ENCODE measurements at regions not wholly inside any gene's neighbourhood (a gene's known extent, or its start where the extent isn't known, plus 50 kb on each side); places are given as distances from the start of the nearest gene placed in this dataset.

DNA sequence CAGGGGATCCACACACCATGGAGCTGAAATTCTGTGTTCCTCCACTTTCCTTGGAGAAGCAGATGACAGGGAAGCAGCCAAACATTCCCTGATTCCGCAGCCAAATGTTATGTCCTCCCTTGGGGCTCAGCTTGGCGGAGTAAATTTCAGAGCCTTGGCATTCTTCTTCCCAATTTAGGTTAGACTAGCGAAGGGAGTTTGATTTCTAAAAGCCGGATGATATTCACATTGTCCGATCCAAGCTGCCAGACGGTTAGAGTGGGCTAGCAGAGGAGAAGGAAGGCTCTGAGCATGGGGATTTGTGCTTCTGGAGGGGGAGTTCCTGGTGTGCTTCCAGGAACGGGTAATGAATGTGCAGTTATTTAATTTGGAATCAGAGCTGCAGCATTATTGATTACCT lies 380.4 kb upstream of the EEF2KMT start:
- TF ChIP-seq, protein P1, sequence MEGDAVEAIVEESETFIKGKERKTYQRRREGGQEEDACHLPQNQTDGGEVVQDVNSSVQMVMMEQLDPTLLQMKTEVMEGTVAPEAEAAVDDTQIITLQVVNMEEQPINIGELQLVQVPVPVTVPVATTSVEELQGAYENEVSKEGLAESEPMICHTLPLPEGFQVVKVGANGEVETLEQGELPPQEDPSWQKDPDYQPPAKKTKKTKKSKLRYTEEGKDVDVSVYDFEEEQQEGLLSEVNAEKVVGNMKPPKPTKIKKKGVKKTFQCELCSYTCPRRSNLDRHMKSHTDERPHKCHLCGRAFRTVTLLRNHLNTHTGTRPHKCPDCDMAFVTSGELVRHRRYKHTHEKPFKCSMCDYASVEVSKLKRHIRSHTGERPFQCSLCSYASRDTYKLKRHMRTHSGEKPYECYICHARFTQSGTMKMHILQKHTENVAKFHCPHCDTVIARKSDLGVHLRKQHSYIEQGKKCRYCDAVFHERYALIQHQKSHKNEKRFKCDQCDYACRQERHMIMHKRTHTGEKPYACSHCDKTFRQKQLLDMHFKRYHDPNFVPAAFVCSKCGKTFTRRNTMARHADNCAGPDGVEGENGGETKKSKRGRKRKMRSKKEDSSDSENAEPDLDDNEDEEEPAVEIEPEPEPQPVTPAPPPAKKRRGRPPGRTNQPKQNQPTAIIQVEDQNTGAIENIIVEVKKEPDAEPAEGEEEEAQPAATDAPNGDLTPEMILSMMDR (IDR thresholded peaks at IDR 0.05) = no peak
- no peak for TF ChIP-seq POLR2A (IDR thresholded peaks at IDR 0.05)
